Astrocyte (in vitro differentiated cells and primary cell): ENCODE measurements at regions not wholly inside any gene's neighbourhood (a gene's known extent, or its start where the extent isn't known, plus 50 kb on each side); places are given as distances from the start of the nearest gene placed in this dataset.

Experiments
- DNase-seq: peaks from one replicate; pipeline ENCODE4 v3.0.0-alpha.2; 2010; ENCODE audit warnings: low read depth
- FAIRE-seq: peaks from 2 replicates; lab custom pipeline; 2011; peaks lifted over from hg19 to GRCh38; lab: Jason Lieb, UNC
- H2AFZ ChIP-seq: 2 replicates; pipeline ENCODE4 v1.6.0; 2012; ENCODE audit warnings: low read depth, low read length, inconsistent platforms
- H3K27ac ChIP-seq: 2 replicates; pipeline ENCODE4 v1.5.1; 2011; ENCODE audit warnings: low read depth, low read length, inconsistent platforms
- H3K27me3 ChIP-seq: 2 replicates; pipeline ENCODE4 v1.6.0; 2011; ENCODE audit warnings: low read length, inconsistent platforms; ENCODE audit not compliant: insufficient read depth
- H3K36me3 ChIP-seq: 2 replicates; pipeline ENCODE4 v1.5.1; 2011; ENCODE audit warnings: low read length, inconsistent platforms; ENCODE audit not compliant: insufficient read depth
- H3K4me1 ChIP-seq: 2 replicates; pipeline ENCODE4 v1.5.1; 2011; ENCODE audit warnings: low read length, inconsistent platforms; ENCODE audit not compliant: insufficient read depth
- H3K4me2 ChIP-seq: 2 replicates; pipeline ENCODE4 v1.6.0; 2012; ENCODE audit warnings: low read length, inconsistent platforms
- H3K4me3 ChIP-seq: 2 replicates; pipeline ENCODE4 v1.5.1; 2011; ENCODE audit warnings: low read depth, mild to moderate bottlenecking, low read length, inconsistent platforms; ENCODE audit not compliant: insufficient read depth
- H3K79me2 ChIP-seq: 2 replicates; pipeline ENCODE4 v1.6.0; 2012; ENCODE audit warnings: mild to moderate bottlenecking, low read length, inconsistent platforms; ENCODE audit not compliant: insufficient read depth
- H3K9ac ChIP-seq: 2 replicates; pipeline ENCODE4 v1.6.0; 2012; ENCODE audit warnings: mild to moderate bottlenecking, low read length, inconsistent platforms
- H3K9me3 ChIP-seq: 2 replicates; pipeline ENCODE4 v1.5.1; 2012; ENCODE audit warnings: low read depth, mild to moderate bottlenecking, low read length, inconsistent platforms; ENCODE audit not compliant: insufficient read depth
- H4K20me1 ChIP-seq: 2 replicates; pipeline ENCODE4 v1.6.0; 2012; ENCODE audit warnings: low read length, inconsistent platforms; ENCODE audit not compliant: insufficient read depth
- H3K27ac Mint-ChIP-seq: one replicate; pipeline ENCODE4 v1.8.0; 2021; ENCODE audit warnings: mild to moderate bottlenecking, mixed read lengths; ENCODE audit not compliant: unreplicated experiment
- H3K27me3 Mint-ChIP-seq: one replicate; pipeline ENCODE4 v1.8.0; 2021; ENCODE audit warnings: low read depth, mixed read lengths; ENCODE audit not compliant: unreplicated experiment
- H3K36me3 Mint-ChIP-seq: one replicate; pipeline ENCODE4 v1.8.0; 2021; ENCODE audit warnings: low read depth, mixed read lengths; ENCODE audit not compliant: unreplicated experiment
- H3K4me1 Mint-ChIP-seq: one replicate; pipeline ENCODE4 v1.8.0; 2021; ENCODE audit warnings: low read depth, mixed read lengths; ENCODE audit not compliant: unreplicated experiment
- H3K4me3 Mint-ChIP-seq: one replicate; pipeline ENCODE4 v1.8.0; 2021; ENCODE audit warnings: mild to moderate bottlenecking, moderate library complexity, mixed read lengths; ENCODE audit not compliant: unreplicated experiment
- H3K9me3 Mint-ChIP-seq: one replicate; pipeline ENCODE4 v1.8.0; 2021; ENCODE audit warnings: mild to moderate bottlenecking, mixed read lengths; ENCODE audit not compliant: unreplicated experiment
- CTCF ChIP-seq: IDR thresholded peaks from 2 replicates; pipeline ENCODE4 v1.5.1; 2011; ENCODE audit warnings: low read depth, mild to moderate bottlenecking, inconsistent platforms, low read length, moderate library complexity; ENCODE audit not compliant: insufficient read depth
- EZH2 ChIP-seq: IDR thresholded peaks from 2 replicates; pipeline ENCODE4 v1.6.1; 2012; ENCODE audit warnings: mild to moderate bottlenecking, low read length, inconsistent platforms; ENCODE audit not compliant: insufficient read depth

GRCh38 chr5:85813146-85813545, 804.6 kb upstream of the COX7C start:
- Mint-ChIP-seq H3K4me3 (no peak overlapping the region), H3K27me3 (no peaks in the 10 kb centered on the region), H3K27ac (no peak overlapping the region), H3K4me1 (peaks cover 5% of the 10 kb centered on the region), H3K36me3 (no peaks in the 10 kb centered on the region), H3K9me3 (no peaks in the 10 kb centered on the region)
- no peaks in the 10 kb centered on the region for H4K20me1 ChIP-seq
- H2AFZ ChIP-seq = no peak overlapping the region
- no peaks in the 10 kb centered on the region for H3K27me3 ChIP-seq
- H3K9me3 ChIP-seq = no peaks in the 10 kb centered on the region
- TF ChIP-seq CTCF = no peak
- no peak for TF ChIP-seq EZH2
- FAIRE-seq (no peak), DNase-seq (no peak)
- no peaks in the 10 kb centered on the region for H3K4me1 ChIP-seq
- H3K4me3 ChIP-seq = no peak overlapping the region
- H3K79me2 ChIP-seq = no peaks in the 10 kb centered on the region
- H3K4me2 ChIP-seq = no peak overlapping the region
- H3K9ac ChIP-seq = no peak overlapping the region
- H3K36me3 ChIP-seq = no peaks in the 10 kb centered on the region
- no peak overlapping the region for H3K27ac ChIP-seq

GRCh38 chr5:85814596-85814995, 803.1 kb upstream of the COX7C start:
- Mint-ChIP-seq H3K4me1 (peaks cover 5% of the 10 kb centered on the region), H3K27ac (no peak overlapping the region), H3K36me3 (no peaks in the 10 kb centered on the region), H3K27me3 (no peaks in the 10 kb centered on the region), H3K9me3 (no peaks in the 10 kb centered on the region), H3K4me3 (no peak overlapping the region)
- Histone ChIP-seq H3K4me3 (no peak overlapping the region), H3K4me1 (no peaks in the 10 kb centered on the region), H4K20me1 (no peaks in the 10 kb centered on the region), H3K27ac (no peak overlapping the region), H2AFZ (no peak overlapping the region), H3K79me2 (no peaks in the 10 kb centered on the region), H3K9me3 (no peaks in the 10 kb centered on the region), H3K36me3 (no peaks in the 10 kb centered on the region), H3K27me3 (no peaks in the 10 kb centered on the region), H3K9ac (no peak overlapping the region), H3K4me2 (no peak overlapping the region)
- TF ChIP-seq CTCF (no peak), EZH2 (no peak)
- FAIRE-seq (no peak), DNase-seq (no peak)

GRCh38 chr5:85823462-85824426, 794.0 kb upstream of the COX7C start:
- no peaks in the 10 kb centered on the region for H3K9me3 Mint-ChIP-seq
- Histone ChIP-seq H3K9ac (no peak overlapping the region), H3K27ac (no peak overlapping the region), H2AFZ (no peak overlapping the region), H3K36me3 (no peaks in the 10 kb centered on the region), H3K4me2 (no peak overlapping the region), H4K20me1 (no peaks in the 10 kb centered on the region), H3K9me3 (no peaks in the 10 kb centered on the region), H3K27me3 (no peaks in the 10 kb centered on the region), H3K79me2 (no peaks in the 10 kb centered on the region), H3K4me1 (no peaks in the 10 kb centered on the region), H3K4me3 (no peak overlapping the region)
- FAIRE-seq (no peak), DNase-seq (no peak)
- no peak overlapping the region for H3K27ac Mint-ChIP-seq
- H3K4me3 Mint-ChIP-seq = no peak overlapping the region
- H3K4me1 Mint-ChIP-seq = no peaks in the 10 kb centered on the region
- no peaks in the 10 kb centered on the region for H3K36me3 Mint-ChIP-seq
- TF ChIP-seq CTCF (no peak), EZH2 (no peak)
- no peaks in the 10 kb centered on the region for H3K27me3 Mint-ChIP-seq
